GM12878 (cell line): ENCODE measurements at regions not wholly inside any gene's neighbourhood (a gene's known extent, or its start where the extent isn't known, plus 50 kb on each side); places are given as distances from the start of the nearest gene placed in this dataset.

ENCODE experiments used
- ATAC-seq: fragments of 200-7000 bp; cut with Tn5 transposase; 3 replicates; pipeline ENCODE4 v1.9.1; 2020; ENCODE audit warnings: mild to moderate bottlenecking, moderate library complexity
- BruUV-seq: library from RNA; stranded (reverse); fragments of 400-500 nt; replicated peaks from 2 replicates; lab custom pipeline; 2021; lab: Mats Ljungman, UMichigan
- CTCF ChIA-PET: fragments of 300-600 bp; sonication (Branson Sonifier 250); formaldehyde crosslinking; extraction: SDS; loops from one replicate; lab custom pipeline; 2021; ENCODE audit warnings: inconsistent platforms; lab: Yijun Ruan, JAX
- POLR2A ChIA-PET: fragments of 350-600 bp; formaldehyde crosslinking; extraction: SDS; loops from one replicate; lab custom pipeline; 2021; ENCODE audit warnings: inconsistent platforms; lab: Charles Lee
- RAD21 ChIA-PET: fragments of 300-600 bp; sonication (Branson Sonifier 250); formaldehyde crosslinking; loops from one replicate; lab custom pipeline; 2023; ENCODE audit warnings: antibody characterized with exemption; ENCODE audit not compliant: unreplicated experiment; lab: Charles Lee
- SMC1A ChIA-PET: fragments of 300-600 bp; sonication (Branson Sonifier 250); formaldehyde crosslinking; loops from one replicate; lab custom pipeline; 2023; ENCODE audit not compliant: unreplicated experiment, uncharacterized antibody; lab: Charles Lee
- DNase-seq: peaks from one replicate; pipeline ENCODE4 v3.0.0-alpha.2; 2011; ENCODE audit warnings: low read depth, low spot score
- FAIRE-seq: peaks from 3 replicates; lab custom pipeline; 2011; peaks lifted over from hg19 to GRCh38; lab: Jason Lieb, UNC
- H2AFZ ChIP-seq: 2 replicates; pipeline ENCODE4 v1.6.0; 2011; ENCODE audit warnings: low read depth, low read length, control low read depth; ENCODE audit not compliant: control insufficient read depth
- H3K27ac ChIP-seq: 2 replicates; pipeline ENCODE4 v1.5.1; 2011; ENCODE audit warnings: control low read depth; ENCODE audit not compliant: control insufficient read depth, insufficient read depth
- H3K27me3 ChIP-seq, 2 experiments: replicated peaks in 1 of 2; 2 replicates each; pipeline versions ENCODE4 v1.6.0 to v1.6.1; 2011; ENCODE audit warnings: low read length in 1 of 2; ENCODE audit not compliant: control insufficient read depth in 2 of 2, insufficient read depth in 2 of 2
- H3K36me3 ChIP-seq, 2 experiments: 2 replicates each; pipeline ENCODE4 v1.5.1; 2011; ENCODE audit warnings: low read length in 1 of 2; ENCODE audit not compliant: control insufficient read depth in 2 of 2, insufficient read depth in 2 of 2
- H3K4me1 ChIP-seq: 2 replicates; pipeline ENCODE4 v1.6.1; 2011; ENCODE audit warnings: mild to moderate bottlenecking, low read length, moderate library complexity, mixed read lengths; ENCODE audit not compliant: control insufficient read depth, insufficient read depth
- H3K4me2 ChIP-seq: 2 replicates; pipeline ENCODE4 v1.6.0; 2011; ENCODE audit warnings: control low read depth; ENCODE audit not compliant: control insufficient read depth, insufficient read depth
- H3K4me3 ChIP-seq: fragments of 200-600 bp; sonication (generic); 2 replicates; pipeline ENCODE4 v1.5.1; 2016
- H3K79me2 ChIP-seq: 2 replicates; pipeline ENCODE4 v1.6.0; 2011; ENCODE audit warnings: low read length; ENCODE audit not compliant: control insufficient read depth, insufficient read depth
- H3K9ac ChIP-seq: 2 replicates; pipeline ENCODE4 v1.8.0; 2011; ENCODE audit warnings: low read length, control low read depth, mixed read lengths; ENCODE audit not compliant: control insufficient read depth, insufficient read depth
- H3K9me3 ChIP-seq: replicated peaks from 3 replicates; pipeline ENCODE4 v1.5.1; 2011; ENCODE audit warnings: mild to moderate bottlenecking, low read length; ENCODE audit not compliant: control insufficient read depth, insufficient read depth
- H4K20me1 ChIP-seq: 2 replicates; pipeline ENCODE4 v1.6.0; 2011; ENCODE audit not compliant: control insufficient read depth, insufficient read depth
- BCL11A ChIP-seq: IDR thresholded peaks from 2 replicates; pipeline ENCODE4 v1.6.1; 2011; ENCODE audit warnings: low read depth, low read length
- BRCA1 ChIP-seq: IDR thresholded peaks from 2 replicates; pipeline ENCODE4 v1.6.1; 2011; ENCODE audit warnings: low read depth, low read length, improper control_type of control experiment
- FOXM1 ChIP-seq: IDR thresholded peaks from 2 replicates; pipeline ENCODE4 v1.6.1; 2012; ENCODE audit warnings: low read depth, mild to moderate bottlenecking, inconsistent platforms, low read length, moderate library complexity
- KDM1A ChIP-seq: fragments of 200-600 bp; sonication (generic); IDR thresholded peaks from 2 replicates; pipeline ENCODE4 v1.6.1; 2016; ENCODE audit warnings: borderline replicate concordance
- KLF5 ChIP-seq: fragments of 450-650 bp; IDR thresholded peaks from 2 replicates; pipeline ENCODE4 v1.6.1; 2014; ENCODE audit warnings: mild to moderate bottlenecking; ENCODE audit not compliant: partially characterized antibody
- LARP7 ChIP-seq: fragments of 450-650 bp; IDR thresholded peaks from 2 replicates; pipeline ENCODE4 v1.6.1; 2017; ENCODE audit warnings: mild to moderate bottlenecking
- NKRF ChIP-seq: fragments of 450-650 bp; conservative IDR thresholded peaks from 2 replicates; pipeline ENCODE4 v1.6.1; 2017; ENCODE audit warnings: mild to moderate bottlenecking, moderate library complexity
- PBX3 ChIP-seq: IDR thresholded peaks from 2 replicates; pipeline ENCODE4 v1.6.1; 2011; ENCODE audit warnings: mild to moderate bottlenecking, low read depth, low read length, moderate library complexity; ENCODE audit not compliant: insufficient replicate concordance
- POLR2AphosphoS5 ChIP-seq: IDR thresholded peaks from 2 replicates; pipeline ENCODE4 v1.6.1; 2011; ENCODE audit warnings: mild to moderate bottlenecking, low read length, inconsistent platforms
- POU2F2 ChIP-seq: IDR thresholded peaks from 3 replicates; pipeline ENCODE4 v1.6.1; 2011; ENCODE audit warnings: low read depth, mild to moderate bottlenecking, low read length, borderline replicate concordance
- REST ChIP-seq: IDR thresholded peaks from 2 replicates; pipeline ENCODE4 v1.6.1; 2012; ENCODE audit warnings: mild to moderate bottlenecking, low read depth, low read length
- STAT1 ChIP-seq: fragments of 450-650 bp; conservative IDR thresholded peaks from 2 replicates; pipeline ENCODE4 v1.6.1; 2014; ENCODE audit warnings: antibody characterized with exemption, mild to moderate bottlenecking
- TAF1 ChIP-seq: IDR thresholded peaks from 2 replicates; pipeline ENCODE4 v1.6.1; 2011; ENCODE audit warnings: mild to moderate bottlenecking, low read depth, low read length, borderline replicate concordance
- TBL1XR1 ChIP-seq: IDR thresholded peaks from 2 replicates; pipeline ENCODE4 v1.6.1; 2012; ENCODE audit warnings: low read depth, low read length, improper control_type of control experiment
- YY1 ChIP-seq: IDR thresholded peaks from 2 replicates; pipeline ENCODE4 v1.6.1; 2011; ENCODE audit warnings: low read depth, mild to moderate bottlenecking, low read length
- ZNF207 ChIP-seq: fragments of 450-650 bp; IDR thresholded peaks from 2 replicates; pipeline ENCODE4 v1.6.1; 2014; ENCODE audit warnings: antibody characterized with exemption, mild to moderate bottlenecking, borderline replicate concordance
- WGBS: methylation state at CpG from one replicate; pipeline ENCODE4 v1.1.6; 2016; ENCODE audit warnings: low lambda C conversion rate; ENCODE audit not compliant: insufficient replicate concordance, insufficient coverage; ENCODE audit errors: missing lambda C conversion rate; 5-methylcytosine and 5-hydroxymethylcytosine counted together
- in situ Hi-C: fragments of 300-500 bp; cut with MboI; formaldehyde crosslinking; loops from 9 replicates; pipeline ENCODE4 v1.14.3; 2018; ENCODE audit warnings: mixed read lengths
- intact Hi-C: fragments of 100-400 bp; cut with micrococcal nuclease; formaldehyde crosslinking; loops from one replicate; pipeline ENCODE4 v1.14.2; 2022; ENCODE audit not compliant: unreplicated experiment

- no peak for TF ChIP-seq PBX3
- TF ChIP-seq, all 136 proteins: peak for 0
Observed at GRCh38 chr20:19016140-19016497, 196.3 kb upstream of the SLC24A3 start (continued).

GRCh38 chr20:19017104-19017690 is 195.2 kb upstream of the SLC24A3 start:
- no peak for FAIRE-seq
- ChIA-PET RAD21 (no interaction called here), POLR2A (no interaction called here)

More at GRCh38 chr20:19017104-19017690, 195.2 kb upstream of the SLC24A3 start:
- Histone ChIP-seq H3K9me3 (no peaks in the 10 kb centered on the region), H3K4me3 (no peak overlapping the region), H2AFZ (no peak overlapping the region), H3K36me3 (no peaks in the 10 kb centered on the region), H3K4me2 (no peak overlapping the region), H3K4me1 (no peaks in the 10 kb centered on the region), H3K27me3 (no peaks in the 10 kb centered on the region), H3K79me2 (no peaks in the 10 kb centered on the region), H3K27ac (no peak overlapping the region), H3K9ac (no peak overlapping the region), H4K20me1 (no peaks in the 10 kb centered on the region)
- WGBS, result 60% methylated on average over 11 of the region's 11 CpGs
- ATAC-seq, result no peak
- DNase-seq, result no peak
- intact Hi-C loops, result no loop called here
- ChIA-PET CTCF (no interaction called here), SMC1A (no interaction called here)
- TF ChIP-seq KDM1A (no peak), STAT1 (no peak), TAF1 (no peak), BCL11A (no peak), ZNF207 (no peak), YY1 (no peak), POLR2AphosphoS5 (no peak), FOXM1 (no peak), NKRF (no peak), KLF5 (no peak), POU2F2 (no peak), LARP7 (no peak), BRCA1 (no peak), TBL1XR1 (no peak), REST (no peak)
- in situ Hi-C loops, result no loop called here
- no TSS peak for BruUV-seq
